SK-N-SH (cell line): ENCODE measurements at regions not wholly inside any gene's neighbourhood (a gene's known extent, or its start where the extent isn't known, plus 50 kb on each side); places are given as distances from the start of the nearest gene placed in this dataset.

Experiments used
- CTCF ChIA-PET: fragments of 300-600, 350-600 bp; formaldehyde crosslinking; extraction: SDS; loops from one replicate; lab custom pipeline; 2021; lab: Yijun Ruan, JAX
- POLR2A ChIA-PET: fragments of 350-600 bp; sonication (Branson Sonifier 250); formaldehyde crosslinking; extraction: SDS; loops from one replicate; lab custom pipeline; 2020; ENCODE audit warnings: antibody characterized with exemption, inconsistent platforms; lab: Yijun Ruan, JAX
- DNase-seq: peaks from one replicate; pipeline ENCODE4 v3.0.0; 2012
- H2AFZ ChIP-seq: fragments of 200-600 bp; sonication (generic); 2 replicates; pipeline ENCODE4 v1.8.1; 2016; ENCODE audit warnings: antibody characterized with exemption, mild to moderate bottlenecking, low read depth
- H3F3A ChIP-seq: fragments of 200-600 bp; sonication (generic); replicated peaks from 2 replicates; pipeline ENCODE3; 2016; ENCODE audit warnings: antibody characterized with exemption, mild to moderate bottlenecking; ENCODE audit not compliant: insufficient read depth
- H3K27ac ChIP-seq, 2 experiments: fragments of 200-500 bp in 1 of 2; fragments of 200-600 bp in 1 of 2; sonication (Bioruptor generic) in 1 of 2; sonication (generic), shearing (Covaris generic) in 1 of 2; 2 replicates each; pipeline versions ENCODE4 v1.5.1 to v1.6.1; 2014 to 2016; ENCODE audit warnings: low read depth in 2 of 2, inconsistent platforms in 1 of 2, low read length in 1 of 2, mild to moderate bottlenecking in 1 of 2, mixed read lengths in 1 of 2
- H3K27me3 ChIP-seq: fragments of 200-600 bp; sonication (generic), shearing (Covaris generic); 2 replicates; pipeline ENCODE4 v1.6.1; 2016; ENCODE audit warnings: mixed run types; ENCODE audit not compliant: insufficient read depth
- H3K36me3 ChIP-seq, 2 experiments: fragments of 200-500 bp in 1 of 2; fragments of 200-600 bp in 1 of 2; sonication (Bioruptor generic) in 1 of 2; sonication (generic) in 1 of 2; replicated peaks in 1 of 2; 2 replicates each; pipeline versions ENCODE3 to v1.5.1; 2014 to 2016; ENCODE audit warnings: low read length in 1 of 2, mild to moderate bottlenecking in 1 of 2; ENCODE audit not compliant: insufficient read depth in 2 of 2, control insufficient read depth in 1 of 2
- H3K4me1 ChIP-seq, 2 experiments: fragments of 200-500 bp in 1 of 2; fragments of 200-600 bp in 1 of 2; sonication (Bioruptor generic) in 1 of 2; sonication (generic), shearing (Covaris generic) in 1 of 2; 2 replicates each; pipeline versions ENCODE4 v1.5.1 to v1.6.1; 2014 to 2016; ENCODE audit warnings: low read depth in 1 of 2, low read length in 1 of 2, mixed run types in 1 of 2; ENCODE audit not compliant: insufficient read depth in 2 of 2, control insufficient read depth in 1 of 2
- H3K4me2 ChIP-seq: fragments of 200-600 bp; sonication (generic), shearing (Covaris generic); 2 replicates; pipeline ENCODE4 v1.6.1; 2017; ENCODE audit warnings: mixed run types
- H3K4me3 ChIP-seq, 2 experiments: fragments of 200-500 bp in 1 of 2; fragments of 200-600 bp in 1 of 2; sonication (Bioruptor generic) in 1 of 2; sonication (generic), shearing (Covaris generic) in 1 of 2; 2 replicates each; pipeline versions ENCODE4 v1.5.1 to v1.8.1; 2014 to 2016; ENCODE audit warnings: low read depth in 2 of 2, inconsistent platforms in 1 of 2, low read length in 1 of 2, mild to moderate bottlenecking in 1 of 2, mixed read lengths in 1 of 2, moderate library complexity in 1 of 2
- H3K79me2 ChIP-seq: fragments of 200-600 bp; sonication (generic); 2 replicates; pipeline ENCODE4 v1.8.1; 2017; ENCODE audit warnings: mild to moderate bottlenecking; ENCODE audit not compliant: insufficient read depth
- H3K9ac ChIP-seq: fragments of 200-600 bp; sonication (generic); 2 replicates; pipeline ENCODE4 v1.6.1; 2017; ENCODE audit warnings: mixed run types
- H3K9me2 ChIP-seq: fragments of 200-600 bp; sonication (generic); 2 replicates; pipeline ENCODE4 v1.6.1; 2017; ENCODE audit warnings: mixed run types
- H3K9me3 ChIP-seq: fragments of 200-600 bp; sonication (generic); 2 replicates; pipeline ENCODE4 v1.6.1; 2017; ENCODE audit warnings: mixed run types, mild to moderate bottlenecking, moderate library complexity
- H4K20me1 ChIP-seq: fragments of 200-600 bp; sonication (generic); 2 replicates; pipeline ENCODE4 v1.6.1; 2017; ENCODE audit warnings: mild to moderate bottlenecking, mixed run types; ENCODE audit not compliant: insufficient read depth
- CHD2 ChIP-seq: fragments of 150-350 bp; IDR thresholded peaks from 2 replicates; pipeline ENCODE4 v1.6.1; 2018; ENCODE audit warnings: low read length; ENCODE audit not compliant: partially characterized antibody
- CTCF ChIP-seq: fragments of 200-600 bp; sonication (generic); IDR thresholded peaks from 2 replicates; pipeline ENCODE4 v1.6.1; 2017; ENCODE audit warnings: antibody characterized with exemption, mild to moderate bottlenecking, moderate library complexity
- EP300 ChIP-seq, 2 experiments: IDR thresholded peaks; 2 replicates each; pipeline versions ENCODE4 v1.4.0 to v1.6.1; 2012; ENCODE audit warnings: borderline replicate concordance in 1 of 2, low read depth in 1 of 2, low read length in 1 of 2
- EZH2phosphoT487 ChIP-seq: fragments of 200-600 bp; sonication (generic); IDR thresholded peaks from 2 replicates; pipeline ENCODE4 v1.6.1; 2017; ENCODE audit warnings: low read depth, mixed run types, mild to moderate bottlenecking, antibody characterized with exemption, moderate library complexity, borderline replicate concordance
- FOSL2 ChIP-seq: IDR thresholded peaks from 2 replicates; pipeline ENCODE4 v1.4.0; 2012; ENCODE audit warnings: low read depth, mild to moderate bottlenecking, moderate library complexity, borderline replicate concordance
- FOXJ3 ChIP-seq: sonication (generic); formaldehyde crosslinking; IDR thresholded peaks from 2 replicates; pipeline ENCODE4 v1.5.1; 2020; ENCODE audit warnings: mild to moderate bottlenecking, missing genetic modification reagents
- GABPA ChIP-seq: IDR thresholded peaks from 2 replicates; pipeline ENCODE4 v1.4.0; 2012; ENCODE audit warnings: low read depth, mild to moderate bottlenecking
- JUND ChIP-seq: IDR thresholded peaks from 2 replicates; pipeline ENCODE4 v1.4.0; 2012
- MAX ChIP-seq: IDR thresholded peaks from 2 replicates; pipeline ENCODE4 v1.4.0; 2012; ENCODE audit warnings: low read depth
- MEF2A ChIP-seq: IDR thresholded peaks from 2 replicates; pipeline ENCODE4 v1.4.0; 2012; ENCODE audit warnings: low read depth, borderline replicate concordance
- MXI1 ChIP-seq: IDR thresholded peaks from 2 replicates; pipeline ENCODE4 v1.6.1; 2012; ENCODE audit warnings: mild to moderate bottlenecking, low read depth, low read length, improper control_type of control experiment
- POLR2AphosphoS5 ChIP-seq: IDR thresholded peaks from 2 replicates; pipeline ENCODE4 v1.6.1; 2012; ENCODE audit warnings: low read depth, low read length
- RAD21 ChIP-seq: IDR thresholded peaks from 2 replicates; pipeline ENCODE4 v1.6.1; 2012; ENCODE audit warnings: mild to moderate bottlenecking, low read length
- RFX5 ChIP-seq: IDR thresholded peaks from 2 replicates; pipeline ENCODE4 v1.6.1; 2012; ENCODE audit warnings: mild to moderate bottlenecking, improper control_type of control experiment, low read length
- SIN3A ChIP-seq: IDR thresholded peaks from 2 replicates; pipeline ENCODE4 v1.6.1; 2012; ENCODE audit warnings: low read depth, mild to moderate bottlenecking, low read length, moderate library complexity, borderline replicate concordance
- SMC3 ChIP-seq: IDR thresholded peaks from 2 replicates; pipeline ENCODE4 v1.6.1; 2012; ENCODE audit warnings: low read depth, low read length, improper control_type of control experiment
- TAF1 ChIP-seq: IDR thresholded peaks from 2 replicates; pipeline ENCODE4 v1.6.1; 2012; ENCODE audit warnings: low read depth, mild to moderate bottlenecking, low read length, moderate library complexity, borderline replicate concordance
- TCF12 ChIP-seq: IDR thresholded peaks from 2 replicates; pipeline ENCODE4 v1.4.0; 2012
- USF2 ChIP-seq: fragments of 150-350 bp; IDR thresholded peaks from 2 replicates; pipeline ENCODE4 v1.6.1; 2017; ENCODE audit warnings: antibody characterized with exemption, low read length, low read depth, borderline replicate concordance
- YY1 ChIP-seq: IDR thresholded peaks from 2 replicates; pipeline ENCODE4 v1.4.0; 2012; ENCODE audit warnings: low read depth, mild to moderate bottlenecking
- ZBTB33 ChIP-seq: IDR thresholded peaks from 2 replicates; pipeline ENCODE4 v1.4.0; 2012; ENCODE audit warnings: low read depth, borderline replicate concordance
- WGBS: methylation state at CpG from one replicate; pipeline ENCODE4 v1.1.6; 2017; ENCODE audit warnings: low lambda C conversion rate; 5-methylcytosine and 5-hydroxymethylcytosine counted together

- TF ChIP-seq RAD21 (peak; percentile 68), SMC3 (peak; percentile 64), CHD2 (no peak), CTCF (peak; percentile 82)
- H3K36me3 ChIP-seq = no peaks in the 10 kb centered on the region
- H3K79me2 ChIP-seq = no peaks in the 10 kb centered on the region
- H3K27me3 ChIP-seq = no peaks in the 10 kb centered on the region
- ChIA-PET CTCF (interaction anchor here (0.6 to 1.7 kb wide), 3 partner anchors 11 to 314 kb away, joined by 3 to 4 read pairs (median 3); no protein-coding TSS in a partner anchor), POLR2A (no interaction called here)
- H3F3A ChIP-seq = no peaks in the 10 kb centered on the region
- H3K9me3 ChIP-seq = no peaks in the 10 kb centered on the region
- H4K20me1 ChIP-seq = no peaks in the 10 kb centered on the region
- peak; percentile 18 for DNase-seq
- no peak overlapping the region for H3K9ac ChIP-seq
- no peak overlapping the region for H3K27ac ChIP-seq
- no peaks in the 10 kb centered on the region for H3K9me2 ChIP-seq
- no peak overlapping the region for H2AFZ ChIP-seq
- no peak overlapping the region for H3K4me2 ChIP-seq
- no peak overlapping the region for H3K4me3 ChIP-seq
- WGBS = 34% methylated on average over 4 of the region's 4 CpGs
- no peaks in the 10 kb centered on the region for H3K4me1 ChIP-seq
Measured at GRCh38 chr3:148309390-148310035, 388.2 kb upstream of the AGTR1 start.

- Histone ChIP-seq H3K9me3 (no peaks in the 10 kb centered on the region), H3K4me3 (no peak overlapping the region), H3K27ac (no peak overlapping the region), H3K4me1 (no peaks in the 10 kb centered on the region; a peak in 2 of 4 replicates), H3K36me3 (no peaks in the 10 kb centered on the region), H3K9me2 (no peaks in the 10 kb centered on the region), H4K20me1 (no peaks in the 10 kb centered on the region), H3K4me2 (no peak overlapping the region), H3K9ac (no peak overlapping the region), H3K27me3 (no peaks in the 10 kb centered on the region), H3K79me2 (no peaks in the 10 kb centered on the region), H2AFZ (no peak overlapping the region), H3F3A (peaks cover 7% of the 10 kb centered on the region)
- ChIA-PET POLR2A (no interaction called here), CTCF (interaction anchor here (1.0 kb wide), 1 partner anchor 19 kb away, joined by 3 read pairs; no protein-coding TSS in a partner anchor)
- DNase-seq = no peak
- 73% methylated on average over 3 of the region's 3 CpGs for WGBS
- TF ChIP-seq TCF12 (no peak), EZH2phosphoT487 (no peak), TAF1 (no peak), SIN3A (no peak), CHD2 (no peak), USF2 (no peak), ZBTB33 (no peak), POLR2AphosphoS5 (no peak), MXI1 (no peak), MEF2A (no peak), GABPA (no peak), FOXJ3 (no peak), MAX (no peak), CTCF (no peak), JUND (no peak), RFX5 (no peak), EP300 (IDR thresholded peaks at IDR 0.05; ENCODE audit: borderline replicate concordance in 1 of 2, low read depth in 1 of 2, low read length in 1 of 2) (no peak), YY1 (no peak), FOSL2 (no peak)
Measured at GRCh38 chr3:148315756-148316155, 381.9 kb upstream of the AGTR1 start.
